HG03354 (cell line): ENCODE measurements at regions not wholly inside any gene's neighbourhood (a gene's known extent, or its start where the extent isn't known, plus 50 kb on each side); places are given as distances from the start of the nearest gene placed in this dataset.
"Not testable (repeated sequence)": the region's sequence is repeated elsewhere in the genome, so short reads cannot be mapped to it uniquely, and the experiment has no call there.

ENCODE experiments used
- ATAC-seq: cut with Tn5 transposase; IDR thresholded peaks from one replicate; pipeline ENCODE4 v1.9.1; 2021; ENCODE audit warnings: mild to moderate bottlenecking; ENCODE audit not compliant: unreplicated experiment, poor library complexity, severe bottlenecking

DNA sequence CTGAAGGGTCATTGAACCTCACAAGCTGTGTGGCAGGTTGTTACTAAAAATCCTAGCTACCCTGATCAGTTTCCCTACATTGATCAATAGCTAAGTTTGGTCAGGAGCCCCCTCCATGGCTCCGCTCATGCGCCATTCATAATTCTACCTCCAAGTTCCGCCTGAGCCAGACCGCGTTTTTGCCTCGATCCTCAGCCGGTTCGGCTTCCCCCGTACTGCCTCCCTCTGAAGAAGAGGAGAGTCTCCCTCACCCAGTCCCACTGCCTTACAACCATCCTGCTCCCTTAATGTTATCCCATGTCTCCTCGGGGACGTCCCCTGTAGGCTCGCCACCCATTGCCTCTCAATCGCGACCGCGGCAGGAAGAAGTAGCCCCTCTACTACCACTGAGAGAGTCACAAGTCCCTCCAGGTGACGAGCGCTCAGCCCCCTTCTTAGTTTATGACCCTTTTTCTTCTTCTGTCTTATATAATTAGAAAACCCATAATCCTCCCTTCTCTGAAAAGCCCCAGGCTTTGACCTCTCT is 158.2 kb downstream of the DEFB131A start:
- ATAC-seq, result no peak

DNA sequence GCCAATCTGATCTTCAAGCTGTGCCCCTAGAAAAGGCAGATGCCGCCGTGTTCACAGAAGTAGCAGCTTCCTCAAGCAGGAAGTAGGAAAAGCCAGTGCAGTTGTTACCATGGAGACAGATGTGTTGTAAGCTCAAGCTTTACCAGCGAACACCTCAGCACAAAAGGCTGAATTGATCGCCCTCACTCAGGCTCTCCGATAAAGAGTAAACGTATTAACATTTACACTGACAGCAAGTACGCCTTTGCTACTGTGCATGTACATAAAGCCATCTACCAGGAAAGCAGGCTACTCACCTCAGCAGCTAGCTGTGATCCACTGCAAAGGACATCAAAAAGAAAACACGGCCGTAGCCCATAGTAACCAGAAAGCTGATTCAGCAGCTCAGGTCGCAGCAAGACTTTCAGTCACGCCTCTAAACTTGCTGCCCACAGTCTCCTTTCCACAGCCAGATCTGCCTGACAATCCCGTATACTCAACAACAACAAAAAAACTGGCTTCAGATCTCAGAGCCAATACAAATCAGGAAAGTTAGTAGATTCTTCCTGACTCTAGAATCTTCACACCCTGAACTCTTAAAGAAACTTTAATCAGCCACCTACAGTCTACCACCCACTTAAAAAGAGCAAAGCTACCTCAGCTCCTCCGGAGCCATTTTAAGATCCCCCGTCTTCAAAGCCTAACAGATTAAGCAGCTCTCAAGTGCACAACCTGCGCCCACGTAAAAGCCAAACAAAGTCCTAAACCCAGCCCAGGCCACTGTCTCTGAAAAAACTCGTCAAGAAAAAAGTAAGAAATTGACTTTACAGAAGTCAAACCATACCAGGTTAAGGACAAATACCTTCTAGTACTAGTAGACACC is 160.0 kb downstream of the DEFB131A start:
- not testable (repeated sequence) for ATAC-seq

DNA sequence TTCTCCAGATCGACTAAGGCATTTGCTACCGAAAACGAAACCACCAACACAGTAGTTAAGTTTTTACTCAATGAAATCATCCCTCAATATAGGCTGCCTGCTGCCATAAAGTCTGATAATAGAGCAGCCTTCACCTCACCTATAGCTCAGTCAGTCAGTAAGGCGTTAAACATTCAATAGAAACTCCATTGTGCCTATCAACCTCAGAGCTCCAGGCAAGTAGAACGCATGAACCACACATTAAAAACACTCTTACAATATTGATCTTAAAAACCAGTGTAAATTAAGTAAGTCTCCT is 160.6 kb downstream of the DEFB131A start:
- ATAC-seq, result not testable (repeated sequence)

DNA sequence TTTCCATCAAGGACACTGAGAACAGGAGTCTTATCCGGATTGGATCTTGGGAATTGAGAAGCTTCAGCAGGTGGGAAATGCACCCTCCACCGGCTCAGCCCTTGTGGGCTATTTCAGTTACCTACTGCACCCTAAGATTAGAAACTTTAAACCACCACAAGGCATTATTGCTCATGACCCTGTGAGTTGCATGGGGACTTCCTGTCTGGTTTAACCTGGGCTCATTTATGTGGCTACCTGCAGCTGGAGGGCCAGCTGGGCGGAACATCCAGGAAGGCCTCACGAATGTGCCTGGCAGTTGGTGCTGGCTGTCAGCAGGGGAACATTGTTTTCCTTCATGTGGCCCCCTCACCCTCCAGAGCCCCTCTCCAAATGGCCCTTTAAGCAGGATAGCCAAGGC is 164.1 kb downstream of the DEFB131A start:
- no peak for ATAC-seq

DNA sequence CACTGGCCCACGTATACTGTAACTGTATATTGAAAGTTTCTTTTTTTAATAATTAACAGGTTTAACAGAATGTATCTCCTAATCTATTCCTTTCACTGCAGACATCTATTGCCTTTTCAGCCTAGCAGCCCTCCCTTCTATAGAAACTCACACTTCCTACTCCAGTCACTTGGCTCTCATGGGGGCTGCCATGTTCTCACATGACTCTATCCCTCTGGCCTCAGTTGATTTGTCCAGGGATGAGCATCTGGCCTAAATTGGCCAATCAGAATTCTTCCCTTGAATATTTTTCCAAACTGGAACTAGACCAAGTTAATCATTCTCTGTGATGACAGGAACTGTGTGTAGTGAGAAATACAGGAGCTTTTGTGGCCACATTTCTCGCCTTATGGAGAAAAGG is 166.1 kb downstream of the DEFB131A start:
- not testable (repeated sequence) for ATAC-seq

DNA sequence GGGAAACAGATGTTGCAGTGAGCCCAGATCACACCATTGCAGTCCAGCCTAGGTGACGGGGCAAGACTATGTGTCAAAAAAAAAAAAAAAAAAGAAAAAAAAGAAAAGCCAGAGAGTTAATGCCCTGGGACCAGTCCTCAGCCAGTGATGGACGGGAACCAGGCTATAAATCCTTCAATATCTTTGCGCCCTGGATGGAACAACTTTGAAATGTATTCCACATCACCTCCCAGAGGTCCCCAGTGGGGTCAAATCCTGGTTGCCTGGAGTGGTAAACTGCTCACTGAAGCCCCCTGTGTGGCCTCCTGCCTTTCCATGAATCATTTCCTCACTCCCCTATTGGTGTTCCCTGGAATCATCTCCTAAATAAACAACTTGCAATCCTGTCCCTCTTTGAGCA is 166.9 kb downstream of the DEFB131A start:
- ATAC-seq, result no peak

DNA sequence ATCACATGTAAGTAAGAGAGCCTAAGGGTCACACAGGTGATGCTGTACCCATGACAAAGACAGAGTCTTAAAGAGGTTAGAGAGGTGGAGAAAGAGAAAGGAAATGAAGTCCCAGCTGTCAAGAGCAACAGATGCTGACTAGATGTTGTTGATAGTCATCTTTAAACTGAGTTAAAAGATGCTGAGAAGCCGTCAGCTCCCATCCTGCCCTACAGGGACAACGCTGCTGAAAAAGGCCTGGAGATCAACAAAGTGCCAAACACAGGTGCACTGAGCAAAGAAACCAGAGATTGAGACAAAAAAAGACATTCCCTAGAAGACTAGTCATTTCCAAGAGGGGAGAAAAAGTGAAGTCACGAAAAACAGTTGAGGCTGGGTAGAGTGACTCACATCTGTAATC is 145.0 kb upstream of the DRD5 start:
- not testable (repeated sequence) for ATAC-seq

DNA sequence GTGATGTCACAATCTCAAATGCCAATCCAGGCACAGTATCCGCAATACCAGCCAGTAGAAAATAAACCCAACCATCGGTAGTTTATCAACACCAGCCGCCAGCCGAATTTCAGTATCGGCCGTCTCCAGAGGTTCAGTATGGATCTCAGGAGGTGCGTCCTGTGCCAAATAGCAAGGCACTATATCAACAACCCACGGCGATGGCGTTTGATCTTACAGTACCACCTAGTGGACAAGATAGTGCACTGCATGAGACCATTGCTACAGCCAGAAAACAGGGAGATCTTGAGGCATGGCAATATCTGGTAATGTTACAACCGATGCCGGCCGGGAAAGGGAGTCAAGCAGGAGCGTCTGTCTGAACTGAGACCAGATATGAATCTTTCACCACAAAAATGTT is 121.8 kb upstream of the DRD5 start:
- not testable (repeated sequence) for ATAC-seq

DNA sequence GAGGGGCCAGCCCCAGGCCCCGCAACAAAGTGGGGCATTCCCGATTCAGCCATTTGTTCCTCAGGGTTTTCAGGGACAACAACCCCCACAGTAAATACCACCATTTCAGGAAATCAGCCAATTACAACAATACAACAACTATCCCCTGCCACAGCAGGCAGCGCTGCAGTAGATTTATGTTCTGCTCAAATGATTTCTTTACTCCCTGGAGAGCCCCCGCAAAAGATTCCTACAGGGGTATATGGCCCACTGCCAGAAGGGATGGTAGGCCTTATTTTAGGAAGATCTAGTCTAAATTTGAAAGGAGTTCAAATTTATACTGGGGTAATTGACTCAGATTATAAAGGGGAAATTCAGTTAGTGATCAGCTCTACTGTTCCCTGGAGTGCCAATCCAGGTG is 120.5 kb upstream of the DRD5 start:
- not testable (repeated sequence) for ATAC-seq

DNA sequence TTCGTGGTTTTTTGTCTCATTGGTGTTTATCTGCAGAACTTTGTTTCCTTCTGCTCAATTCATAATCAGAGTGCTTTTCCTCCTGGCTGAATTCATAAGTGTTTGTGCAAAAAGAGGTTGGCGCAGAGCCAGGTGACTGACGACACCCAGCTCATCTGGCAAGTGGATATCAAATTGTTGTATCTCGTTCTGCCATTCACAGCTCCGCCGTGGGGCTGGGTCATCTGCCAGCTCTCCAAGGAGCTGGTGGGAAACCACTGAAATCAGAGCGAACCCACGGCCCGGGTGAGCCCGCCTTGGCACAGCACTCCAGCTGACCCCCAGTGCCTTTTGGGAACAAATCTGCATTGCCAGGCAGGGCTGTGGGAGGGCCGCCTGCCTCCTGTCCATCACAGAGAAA is 110.7 kb upstream of the DRD5 start:
- not testable (repeated sequence) for ATAC-seq

DNA sequence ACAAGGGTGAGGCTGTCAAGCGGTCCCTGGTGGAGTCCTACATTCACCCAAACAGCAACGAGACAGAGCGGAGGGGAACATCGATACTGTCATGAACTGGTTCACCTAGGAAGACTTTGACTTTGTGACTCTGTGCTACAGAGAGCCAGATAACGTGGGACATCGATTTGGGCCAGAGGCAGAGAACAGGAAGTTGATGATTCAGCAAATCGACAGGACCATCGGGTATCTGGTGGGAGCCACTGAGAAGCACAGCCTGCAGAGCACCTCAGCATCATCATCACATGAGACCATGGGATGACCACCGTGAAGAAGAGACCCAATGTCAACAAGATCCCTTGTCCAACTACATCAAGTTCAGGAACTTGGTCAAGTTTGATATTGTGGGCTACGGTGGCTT is 104.1 kb upstream of the DRD5 start:
- not testable (repeated sequence) for ATAC-seq

DNA sequence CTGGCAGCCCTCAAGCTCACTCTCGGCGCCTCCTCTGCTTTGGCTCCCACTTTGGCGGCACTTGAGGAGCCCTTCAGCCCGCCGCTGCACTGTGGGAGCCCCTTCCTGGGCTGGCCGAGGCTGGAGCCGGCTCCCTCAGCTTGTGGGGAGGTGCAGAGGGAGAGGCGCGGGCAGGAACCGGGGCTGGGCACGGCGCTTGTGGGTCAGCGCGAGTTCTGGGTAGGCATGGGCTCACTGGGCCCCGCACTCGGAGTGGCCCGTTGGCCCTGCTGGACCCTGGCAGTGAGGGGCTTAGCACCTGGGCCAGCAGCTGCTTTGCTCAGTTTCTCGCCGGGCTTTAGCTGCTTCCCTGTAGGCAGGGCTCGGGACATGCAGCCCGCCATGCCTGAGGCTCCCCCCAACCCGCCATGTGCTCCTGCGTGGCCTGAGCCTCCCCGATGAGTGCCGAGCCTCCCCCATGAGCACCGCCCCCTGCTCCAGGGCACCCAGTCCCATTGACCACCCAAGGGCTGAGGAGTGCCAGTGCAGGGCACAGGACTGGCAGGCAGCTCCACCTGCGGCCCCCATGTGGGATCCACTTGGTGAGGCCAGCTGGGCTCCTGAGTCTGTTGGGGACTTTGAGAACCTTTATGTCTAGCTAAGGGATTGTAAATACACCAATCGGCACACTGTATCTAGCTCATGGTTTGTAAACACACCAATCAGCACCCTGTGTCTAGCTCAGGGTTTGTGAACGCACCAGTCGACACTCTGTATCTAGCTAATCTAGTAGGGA is 101.5 kb upstream of the DRD5 start:
- ATAC-seq, result no peak

DNA sequence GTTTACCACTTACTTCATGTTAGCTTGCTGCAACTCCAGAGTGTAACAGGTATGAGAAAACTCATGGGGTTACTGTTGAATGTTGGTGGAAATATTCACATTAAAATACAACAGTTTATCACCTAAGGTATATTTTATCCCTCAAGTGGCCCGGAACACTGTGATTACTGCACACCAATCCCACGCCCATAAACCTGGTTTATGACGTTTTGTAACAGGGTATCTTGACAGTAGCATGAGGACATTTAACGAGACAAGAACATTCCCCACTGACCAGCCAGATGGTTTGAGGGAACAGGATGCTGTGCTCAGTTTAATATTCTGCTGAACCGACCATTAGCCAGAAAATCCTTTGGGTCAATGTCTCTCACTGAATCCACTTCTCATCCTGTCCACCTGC is 98.3 kb upstream of the DRD5 start:
- not testable (repeated sequence) for ATAC-seq

DNA sequence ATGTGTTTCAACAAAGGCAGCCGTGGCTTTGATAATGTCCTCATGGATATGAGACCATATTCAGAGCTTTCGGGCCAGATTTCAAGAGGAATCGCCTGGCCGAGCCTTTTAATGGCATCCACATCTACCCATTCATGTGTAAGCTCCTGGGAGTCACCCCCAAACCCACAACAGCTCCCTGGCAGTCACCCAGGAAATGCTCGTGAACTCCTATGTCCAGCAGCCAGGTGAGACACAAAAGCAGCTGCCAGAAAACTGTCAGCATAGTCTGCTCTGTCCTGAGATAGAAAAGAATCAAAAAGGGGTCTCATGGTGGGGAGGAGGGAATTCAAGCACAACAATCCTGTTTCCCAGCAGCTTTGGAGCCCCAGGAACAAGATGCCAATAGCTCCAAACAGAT is 96.4 kb upstream of the DRD5 start:
- ATAC-seq, result not testable (repeated sequence)

DNA sequence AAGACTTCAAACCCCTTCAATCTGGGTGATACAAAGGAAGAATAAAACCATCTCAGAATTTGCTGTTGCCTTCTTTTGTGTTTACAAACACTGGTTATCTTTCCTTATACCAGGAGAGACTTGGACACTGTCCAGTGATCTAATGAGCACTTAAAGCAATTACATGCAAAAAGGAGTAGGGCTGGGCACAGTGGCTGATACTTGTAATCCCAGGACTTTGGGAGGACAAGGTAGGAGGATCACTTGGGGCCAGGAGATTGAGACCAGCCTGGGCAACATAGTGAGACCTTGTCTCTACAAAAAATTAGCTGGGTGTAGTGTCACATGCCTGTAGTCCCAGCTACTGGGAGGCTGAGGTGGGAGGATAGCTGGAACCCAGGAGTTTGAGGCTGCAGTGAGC is 95.7 kb upstream of the DRD5 start:
- ATAC-seq, result no peak

DNA sequence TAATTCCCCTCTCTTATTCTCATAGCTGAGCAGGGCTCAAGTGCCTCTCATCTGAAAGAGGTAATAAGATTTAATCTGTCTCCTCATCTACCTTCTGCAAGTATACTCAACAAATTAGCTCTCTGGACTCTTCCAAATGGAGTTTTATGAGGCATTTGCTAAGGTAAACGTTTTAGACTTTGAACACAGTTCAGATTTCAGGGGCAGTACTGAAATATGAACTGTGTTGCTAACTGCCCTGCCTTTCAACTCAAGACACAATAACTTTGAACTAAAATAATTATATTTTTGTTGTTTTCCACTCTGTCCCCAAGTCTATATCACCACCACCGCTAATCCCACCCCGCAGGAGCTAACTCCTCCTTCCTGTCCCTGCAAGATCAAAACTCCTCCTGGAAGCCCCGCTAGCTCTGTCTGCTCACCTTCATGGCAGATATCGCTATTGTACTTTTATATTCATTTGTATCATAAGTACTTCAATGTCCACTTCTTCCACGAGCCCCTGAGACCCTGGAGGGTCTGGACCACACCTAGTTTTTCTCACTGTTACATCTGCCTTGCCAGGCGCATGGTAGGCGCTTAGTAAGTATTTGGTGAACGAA is 90.7 kb upstream of the DRD5 start:
- not testable (repeated sequence) for ATAC-seq

DNA sequence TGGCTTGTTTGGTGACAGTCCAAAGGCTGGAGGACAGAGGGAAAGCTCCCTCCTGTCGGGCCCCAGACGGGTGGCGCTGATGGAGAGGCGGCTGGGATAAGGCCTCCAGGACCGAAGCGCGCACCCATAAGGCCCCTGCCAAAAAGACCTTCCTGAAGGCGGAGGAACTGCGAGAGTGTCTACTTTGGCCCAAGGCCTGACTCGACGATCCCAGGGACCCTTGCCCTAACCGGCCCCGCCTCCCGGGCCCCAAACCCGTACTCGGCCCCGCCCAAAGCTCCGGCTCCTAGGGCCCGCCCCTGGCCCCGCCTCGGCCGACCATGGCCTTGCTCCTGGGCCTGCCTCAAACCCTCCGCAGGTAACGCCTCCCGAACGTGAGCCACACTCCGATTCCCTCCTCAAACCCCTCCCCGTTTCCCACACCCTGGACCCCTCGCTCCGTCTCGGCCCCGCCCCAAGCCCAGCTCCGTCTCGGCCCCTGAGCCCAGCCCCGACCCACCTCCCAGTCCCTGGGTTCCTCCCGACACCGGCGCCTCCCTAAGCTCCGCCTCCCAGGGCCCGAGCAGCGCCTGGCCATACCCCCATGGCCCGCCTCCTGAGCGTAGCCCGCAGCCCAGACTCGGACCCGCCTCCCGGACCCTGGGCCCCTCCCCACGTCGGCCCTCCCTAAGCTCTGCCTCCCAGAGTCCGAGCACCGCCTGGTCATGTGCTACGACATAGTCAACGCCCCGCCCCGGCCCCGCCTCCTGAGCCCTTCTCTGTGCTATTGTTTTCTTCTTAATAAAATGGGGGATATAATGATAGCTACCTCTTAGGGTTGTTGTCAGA is 90.0 kb upstream of the DRD5 start:
- ATAC-seq, result peak; percentile 100

DNA sequence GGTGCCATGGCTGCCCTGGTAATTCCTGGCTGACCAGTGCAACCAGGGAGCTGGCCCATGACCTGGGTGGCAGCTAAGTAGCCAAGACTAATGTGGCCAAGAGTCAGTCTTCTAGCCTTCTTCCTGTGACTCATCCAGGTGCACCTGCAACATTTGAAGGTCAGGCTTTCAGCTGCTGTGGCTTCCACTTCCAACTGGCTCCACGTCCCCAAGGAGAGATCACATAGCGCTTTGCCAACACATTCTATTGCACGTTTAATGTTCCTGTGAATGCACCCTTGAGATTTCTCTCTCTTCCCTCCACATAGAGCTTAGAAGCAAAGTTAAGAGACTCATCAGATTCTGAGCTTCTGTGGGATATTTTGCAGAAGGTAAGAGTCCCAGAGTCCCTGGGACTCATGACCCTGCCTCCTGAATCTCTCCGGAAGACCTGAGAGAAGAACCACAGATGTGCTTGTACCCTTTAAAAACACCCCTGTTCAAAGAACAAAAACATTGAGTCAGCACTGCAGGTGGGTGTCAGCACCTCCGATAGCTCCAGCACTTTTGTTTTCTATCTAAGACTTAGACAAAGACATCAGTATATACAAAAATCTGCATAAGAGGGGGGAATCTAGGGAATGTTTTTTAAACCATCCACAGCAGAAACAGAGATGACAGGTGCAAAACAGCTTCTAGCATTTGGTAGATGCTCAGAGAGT is 88.5 kb upstream of the DRD5 start:
- ATAC-seq, result not testable (repeated sequence)

DNA sequence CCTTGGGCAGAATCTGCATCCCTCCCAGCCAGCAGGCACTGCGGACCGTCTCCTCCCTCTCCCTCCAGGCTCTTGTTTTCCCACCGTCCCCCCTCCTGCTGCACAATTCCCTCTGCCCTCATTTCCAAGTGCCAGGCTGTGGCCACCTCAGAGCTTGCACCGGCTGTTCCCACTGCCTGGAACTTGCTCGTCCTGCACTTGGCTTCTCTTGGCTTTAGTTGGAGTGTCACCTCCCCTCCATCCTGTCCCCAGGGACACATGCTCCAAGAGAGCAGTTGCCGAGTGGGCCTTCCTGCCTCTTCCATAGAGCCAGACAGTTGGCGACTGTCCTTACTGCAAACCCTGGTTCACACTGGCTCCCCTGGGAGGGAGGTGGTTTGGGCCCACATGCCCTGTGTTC is 87.0 kb upstream of the DRD5 start:
- ATAC-seq, result not testable (repeated sequence)
